H9 (cell line): ENCODE measurements at regions not wholly inside any gene's neighbourhood (a gene's known extent, or its start where the extent isn't known, plus 50 kb on each side); places are given as distances from the start of the nearest gene placed in this dataset.

ENCODE experiments used
- DNase-seq: peaks from one replicate; pipeline ENCODE4 v3.0.0-alpha.2; 2017
- H2AFZ ChIP-seq: one replicate; pipeline ENCODE4 v1.6.1; 2013; ENCODE audit warnings: mild to moderate bottlenecking, low read length, control low read depth, moderate library complexity
- H2AK5ac ChIP-seq: 2 replicates; pipeline ENCODE4 v1.6.1; 2013; ENCODE audit warnings: low read length, control low read depth, mixed read lengths; ENCODE audit not compliant: insufficient read length
- H2BK120ac ChIP-seq: one replicate; pipeline ENCODE4 v1.6.1; 2013; ENCODE audit warnings: low read depth, mild to moderate bottlenecking, low read length, control low read depth, inconsistent platforms; ENCODE audit not compliant: poor library complexity, severe bottlenecking
- H2BK12ac ChIP-seq: 2 replicates; pipeline ENCODE4 v1.6.1; 2013; ENCODE audit warnings: low read length, control low read depth, mixed read lengths, low read depth; ENCODE audit not compliant: insufficient read length
- H2BK15ac ChIP-seq: 2 replicates; pipeline ENCODE4 v1.6.1; 2013; ENCODE audit warnings: low read depth, low read length, control low read depth
- H2BK20ac ChIP-seq: one replicate; pipeline ENCODE4 v1.6.1; 2013; ENCODE audit warnings: low read depth, mild to moderate bottlenecking, low read length, control low read depth, inconsistent platforms; ENCODE audit not compliant: poor library complexity, severe bottlenecking
- H2BK5ac ChIP-seq: 2 replicates; pipeline ENCODE4 v1.6.1; 2013; ENCODE audit warnings: low read length, control low read depth, mixed read lengths; ENCODE audit not compliant: insufficient read length
- H3K14ac ChIP-seq: 2 replicates; pipeline ENCODE4 v1.6.1; 2013; ENCODE audit warnings: low read length, control low read depth; ENCODE audit not compliant: insufficient read depth
- H3K18ac ChIP-seq: 2 replicates; pipeline ENCODE4 v1.6.1; 2013; ENCODE audit warnings: low read depth, mild to moderate bottlenecking, mixed read lengths, low read length, control low read depth; ENCODE audit not compliant: insufficient read length
- H3K23ac ChIP-seq: 2 replicates; pipeline ENCODE4 v1.6.1; 2013; ENCODE audit warnings: low read length, control low read depth, mixed read lengths, low read depth; ENCODE audit not compliant: insufficient read length
- H3K23me2 ChIP-seq: 2 replicates; pipeline ENCODE4 v1.6.1; 2013; ENCODE audit warnings: low read depth, mild to moderate bottlenecking, mixed read lengths, low read length, control low read depth; ENCODE audit not compliant: insufficient read length, poor library complexity, severe bottlenecking
- H3K27ac ChIP-seq: 2 replicates; pipeline ENCODE4 v1.5.1; 2013; ENCODE audit warnings: low read length, control low read depth, mixed read lengths, low read depth; ENCODE audit not compliant: insufficient read length
- H3K27me3 ChIP-seq: 2 replicates; pipeline ENCODE4 v1.6.1; 2013; ENCODE audit warnings: low read length, control low read depth, inconsistent platforms; ENCODE audit not compliant: insufficient read depth
- H3K4ac ChIP-seq: 2 replicates; pipeline ENCODE4 v1.6.1; 2013; ENCODE audit warnings: low read depth, mild to moderate bottlenecking, control low read depth, inconsistent platforms, low read length, moderate library complexity
- H3K4me1 ChIP-seq: 2 replicates; pipeline ENCODE4 v1.6.1; 2013; ENCODE audit warnings: low read length, control low read depth, inconsistent platforms; ENCODE audit not compliant: insufficient read depth
- H3K4me2 ChIP-seq: 2 replicates; pipeline ENCODE4 v1.6.1; 2013; ENCODE audit warnings: low read length, control low read depth, mixed read lengths; ENCODE audit not compliant: insufficient read length, insufficient read depth
- H3K56ac ChIP-seq: 2 replicates; pipeline ENCODE4 v1.6.1; 2013; ENCODE audit warnings: low read depth, mild to moderate bottlenecking, mixed read lengths, low read length, control low read depth; ENCODE audit not compliant: insufficient read length
- H3K79me1 ChIP-seq: 2 replicates; pipeline ENCODE4 v1.6.1; 2013; ENCODE audit warnings: low read depth, mild to moderate bottlenecking, moderate library complexity, low read length, control low read depth, inconsistent platforms; ENCODE audit not compliant: insufficient read depth, poor library complexity, severe bottlenecking
- H3K79me2 ChIP-seq: 2 replicates; pipeline ENCODE4 v1.6.1; 2013; ENCODE audit warnings: low read length, control low read depth, inconsistent platforms; ENCODE audit not compliant: insufficient read depth
- H3K9ac ChIP-seq: 2 replicates; pipeline ENCODE4 v1.6.1; 2013; ENCODE audit warnings: low read length, control low read depth, mixed read lengths; ENCODE audit not compliant: insufficient read length; ENCODE audit errors: extremely low read depth
- H3K9me3 ChIP-seq: one replicate; pipeline ENCODE4 v1.6.1; 2013; ENCODE audit warnings: low read depth, low read length, inconsistent platforms; ENCODE audit not compliant: control insufficient read depth
- H3T11ph ChIP-seq: one replicate; pipeline ENCODE4 v1.6.1; 2013; ENCODE audit warnings: mild to moderate bottlenecking, low read length, control low read depth, inconsistent platforms
- H4K20me1 ChIP-seq: one replicate; pipeline ENCODE4 v1.6.1; 2013; ENCODE audit not compliant: control insufficient read depth, insufficient read length, insufficient read depth
- H4K5ac ChIP-seq: 2 replicates; pipeline ENCODE4 v1.6.1; 2013; ENCODE audit warnings: low read depth, mild to moderate bottlenecking, mixed read lengths, low read length, control low read depth; ENCODE audit not compliant: insufficient read length
- H4K8ac ChIP-seq: replicated peaks from 2 replicates; pipeline ENCODE4 v1.6.1; 2013; ENCODE audit warnings: low read length, control low read depth, mixed read lengths, low read depth; ENCODE audit not compliant: insufficient read length
- H4K91ac ChIP-seq: 2 replicates; pipeline ENCODE4 v1.6.1; 2013; ENCODE audit warnings: low read depth, mild to moderate bottlenecking, moderate library complexity, mixed read lengths, low read length, control low read depth; ENCODE audit not compliant: insufficient read length
- H3K27ac Mint-ChIP-seq, 3 experiments: 2 replicates in 2 of 3; 3 replicates in 1 of 3; pipeline ENCODE4 v1.8.0; 2020 to 2021; ENCODE audit warnings: mixed read lengths in 3 of 3, mild to moderate bottlenecking in 1 of 3, moderate library complexity in 1 of 3
- H3K27me3 Mint-ChIP-seq: 2 replicates; pipeline ENCODE4 v1.8.0; 2021; ENCODE audit warnings: low read depth, mild to moderate bottlenecking, moderate library complexity, mixed read lengths
- H3K36me3 Mint-ChIP-seq, 3 experiments: 2 replicates in 2 of 3; 3 replicates in 1 of 3; pipeline ENCODE4 v1.8.0; 2020 to 2021; ENCODE audit warnings: low read depth in 3 of 3, mixed read lengths in 3 of 3; ENCODE audit not compliant: insufficient read depth in 1 of 3
- H3K4me1 Mint-ChIP-seq, 2 experiments: 2 replicates each; pipeline ENCODE4 v1.8.0; 2020; ENCODE audit warnings: mixed read lengths in 2 of 2
- H3K4me3 Mint-ChIP-seq, 2 experiments: 2 replicates in 1 of 2; 3 replicates in 1 of 2; pipeline ENCODE4 v1.8.0; 2020 to 2021; ENCODE audit warnings: mild to moderate bottlenecking in 2 of 2, mixed read lengths in 2 of 2, moderate library complexity in 1 of 2
- H3K9me3 Mint-ChIP-seq, 2 experiments: 2 replicates in 1 of 2; 3 replicates in 1 of 2; pipeline ENCODE4 v1.8.0; 2020; ENCODE audit warnings: mild to moderate bottlenecking in 2 of 2, mixed read lengths in 2 of 2, moderate library complexity in 1 of 2
- WGBS: extraction: QIAGEN DNeasy Blood & Tissue Kit; methylation state at CpG from one replicate; pipeline ENCODE4 v1.1.7; 2013; ENCODE audit warnings: missing lambda C conversion rate, low lambda C conversion rate, mixed read lengths; ENCODE audit not compliant: insufficient read length; ENCODE audit errors: extremely low coverage; 5-methylcytosine and 5-hydroxymethylcytosine counted together
- TF ChIP-seq, protein P1 (sequence below): fragments of 200-600 bp; sonication (generic); conservative IDR thresholded peaks from 3 replicates; pipeline ENCODE4 v1.8.0; 2021; ENCODE audit warnings: antibody characterized with exemption, mild to moderate bottlenecking

DNA sequence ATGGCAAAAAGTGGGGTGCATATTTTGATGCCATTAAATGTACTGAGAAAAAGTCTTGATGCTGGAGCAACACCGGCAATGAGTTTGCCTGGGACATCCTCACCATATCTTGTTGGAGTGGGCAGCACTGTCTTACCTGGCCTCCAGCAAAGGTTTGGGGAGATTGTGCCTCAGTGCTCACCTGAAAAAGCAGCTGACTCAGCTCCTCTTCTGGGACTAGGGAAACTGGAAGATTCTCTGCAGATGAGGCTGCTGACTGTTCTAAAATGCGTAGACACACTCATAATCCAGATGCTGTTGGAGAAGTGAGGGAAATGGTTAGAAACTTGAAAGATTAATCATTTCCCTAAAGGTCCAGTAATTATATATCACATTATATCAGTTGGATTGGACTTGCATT, 593.7 kb upstream of the HS3ST1 start:
- Mint-ChIP-seq H3K27me3 (no peaks in the 10 kb centered on the region; the same call in 1 of the 2 replicates), H3K27ac (no peak overlapping the region), H3K4me3 (no peak overlapping the region), H3K4me1 (no peaks in the 10 kb centered on the region), H3K36me3 (peaks cover 0 to 2% (median 0%) of the 10 kb centered on the region in 3 experiments; a peak in 2 of 7 replicates), H3K9me3 (peaks cover under 1 to 7% of the 10 kb centered on the region in 2 experiments; a peak in 3 of 5 replicates)
- Histone ChIP-seq H3K23ac (no peak overlapping the region), H4K8ac (no peak overlapping the region), H3K79me2 (no peaks in the 10 kb centered on the region), H3K4me1 (no peaks in the 10 kb centered on the region), H3K27me3 (no peaks in the 10 kb centered on the region), H3K23me2 (no peaks in the 10 kb centered on the region), H3K79me1 (no peaks in the 10 kb centered on the region), H3K4me2 (no peak overlapping the region), H2BK20ac (no peak overlapping the region), H4K20me1 (no peaks in the 10 kb centered on the region), H4K91ac (no peak overlapping the region), H2BK120ac (no peak overlapping the region), H3K18ac (no peak overlapping the region), H2BK12ac (no peak overlapping the region), H2BK5ac (no peak overlapping the region), H3K14ac (no peak overlapping the region), H2AK5ac (no peak overlapping the region), H3T11ph (no peak overlapping the region), H3K56ac (no peak overlapping the region), H2AFZ (no peak overlapping the region), H3K27ac (no peak overlapping the region), H3K9ac (no peak overlapping the region), H4K5ac (no peak overlapping the region), H3K9me3 (no peaks in the 10 kb centered on the region), H2BK15ac (no peak overlapping the region), H3K4ac (no peak overlapping the region)
- DNase-seq: no peak
- no CpG with 5 or more reads among the region's 2 CpGs for WGBS
- TF ChIP-seq, protein P1, sequence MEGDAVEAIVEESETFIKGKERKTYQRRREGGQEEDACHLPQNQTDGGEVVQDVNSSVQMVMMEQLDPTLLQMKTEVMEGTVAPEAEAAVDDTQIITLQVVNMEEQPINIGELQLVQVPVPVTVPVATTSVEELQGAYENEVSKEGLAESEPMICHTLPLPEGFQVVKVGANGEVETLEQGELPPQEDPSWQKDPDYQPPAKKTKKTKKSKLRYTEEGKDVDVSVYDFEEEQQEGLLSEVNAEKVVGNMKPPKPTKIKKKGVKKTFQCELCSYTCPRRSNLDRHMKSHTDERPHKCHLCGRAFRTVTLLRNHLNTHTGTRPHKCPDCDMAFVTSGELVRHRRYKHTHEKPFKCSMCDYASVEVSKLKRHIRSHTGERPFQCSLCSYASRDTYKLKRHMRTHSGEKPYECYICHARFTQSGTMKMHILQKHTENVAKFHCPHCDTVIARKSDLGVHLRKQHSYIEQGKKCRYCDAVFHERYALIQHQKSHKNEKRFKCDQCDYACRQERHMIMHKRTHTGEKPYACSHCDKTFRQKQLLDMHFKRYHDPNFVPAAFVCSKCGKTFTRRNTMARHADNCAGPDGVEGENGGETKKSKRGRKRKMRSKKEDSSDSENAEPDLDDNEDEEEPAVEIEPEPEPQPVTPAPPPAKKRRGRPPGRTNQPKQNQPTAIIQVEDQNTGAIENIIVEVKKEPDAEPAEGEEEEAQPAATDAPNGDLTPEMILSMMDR: no peak
